OCI-LY1 (cell line): ENCODE measurements at regions not wholly inside any gene's neighbourhood (a gene's known extent, or its start where the extent isn't known, plus 50 kb on each side); places are given as distances from the start of the nearest gene placed in this dataset.

ENCODE experiments used
- EZH2 ChIP-seq: fragments of 200-600 bp; sonication (generic), shearing (Covaris generic); IDR thresholded peaks from 2 replicates; pipeline ENCODE4 v1.8.0; 2017; ENCODE audit warnings: borderline replicate concordance, mixed run types, mild to moderate bottlenecking, antibody characterized with exemption, low read length, moderate library complexity, mixed read lengths
- TF ChIP-seq, protein P1 (sequence below): fragments of 200-600 bp; sonication (generic), shearing (Covaris generic); IDR thresholded peaks from 2 replicates; pipeline ENCODE4 v1.5.1; 2017; ENCODE audit warnings: mild to moderate bottlenecking, antibody characterized with exemption, low read length, moderate library complexity, mixed read lengths

GRCh38 chr4:146051728-146052391 is 113.2 kb upstream of the ZNF827 start:
- no peak for TF ChIP-seq EZH2
- TF ChIP-seq, protein P1, sequence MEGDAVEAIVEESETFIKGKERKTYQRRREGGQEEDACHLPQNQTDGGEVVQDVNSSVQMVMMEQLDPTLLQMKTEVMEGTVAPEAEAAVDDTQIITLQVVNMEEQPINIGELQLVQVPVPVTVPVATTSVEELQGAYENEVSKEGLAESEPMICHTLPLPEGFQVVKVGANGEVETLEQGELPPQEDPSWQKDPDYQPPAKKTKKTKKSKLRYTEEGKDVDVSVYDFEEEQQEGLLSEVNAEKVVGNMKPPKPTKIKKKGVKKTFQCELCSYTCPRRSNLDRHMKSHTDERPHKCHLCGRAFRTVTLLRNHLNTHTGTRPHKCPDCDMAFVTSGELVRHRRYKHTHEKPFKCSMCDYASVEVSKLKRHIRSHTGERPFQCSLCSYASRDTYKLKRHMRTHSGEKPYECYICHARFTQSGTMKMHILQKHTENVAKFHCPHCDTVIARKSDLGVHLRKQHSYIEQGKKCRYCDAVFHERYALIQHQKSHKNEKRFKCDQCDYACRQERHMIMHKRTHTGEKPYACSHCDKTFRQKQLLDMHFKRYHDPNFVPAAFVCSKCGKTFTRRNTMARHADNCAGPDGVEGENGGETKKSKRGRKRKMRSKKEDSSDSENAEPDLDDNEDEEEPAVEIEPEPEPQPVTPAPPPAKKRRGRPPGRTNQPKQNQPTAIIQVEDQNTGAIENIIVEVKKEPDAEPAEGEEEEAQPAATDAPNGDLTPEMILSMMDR, result no peak
